ENCODE measurements at regions not wholly inside any gene's neighbourhood (a gene's known extent, or its start where the extent isn't known, plus 50 kb on each side); places are given as distances from the start of the nearest gene placed in this dataset.
"Not testable (repeated sequence)": the region's sequence is repeated elsewhere in the genome, so short reads cannot be mapped to it uniquely, and the experiment has no call there.

DNA sequence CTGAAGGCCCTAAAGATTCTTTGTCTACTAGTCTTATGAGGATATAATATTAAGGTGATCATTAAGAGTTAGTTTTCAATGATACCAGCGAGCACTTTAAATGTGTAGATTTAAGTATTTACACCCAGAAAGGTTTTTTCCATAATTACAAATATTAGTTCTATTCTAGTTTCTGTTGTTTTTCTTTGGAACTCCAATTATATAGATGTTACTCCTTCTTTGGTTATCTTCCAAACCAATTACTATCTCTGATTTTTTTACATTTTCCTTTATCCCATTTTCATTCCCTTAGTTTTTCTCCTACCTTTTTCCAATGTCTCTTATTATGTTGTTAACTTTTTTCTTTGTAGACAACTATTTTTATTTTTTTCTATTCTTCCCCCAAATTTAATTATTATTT lies 355.1 kb downstream of the KCNN2 start:
- Mint-ChIP-seq H3K27ac (no peak overlapping the region), H3K27me3 (peaks cover 3% of the 10 kb centered on the region), H3K4me1 (ENCODE audit: unreplicated experiment) (no peaks in the 10 kb centered on the region), H3K4me3 (no peak overlapping the region), H3K9me3 (no peaks in the 10 kb centered on the region), H3K36me3 (no peaks in the 10 kb centered on the region)
- TF ChIP-seq, protein P1, sequence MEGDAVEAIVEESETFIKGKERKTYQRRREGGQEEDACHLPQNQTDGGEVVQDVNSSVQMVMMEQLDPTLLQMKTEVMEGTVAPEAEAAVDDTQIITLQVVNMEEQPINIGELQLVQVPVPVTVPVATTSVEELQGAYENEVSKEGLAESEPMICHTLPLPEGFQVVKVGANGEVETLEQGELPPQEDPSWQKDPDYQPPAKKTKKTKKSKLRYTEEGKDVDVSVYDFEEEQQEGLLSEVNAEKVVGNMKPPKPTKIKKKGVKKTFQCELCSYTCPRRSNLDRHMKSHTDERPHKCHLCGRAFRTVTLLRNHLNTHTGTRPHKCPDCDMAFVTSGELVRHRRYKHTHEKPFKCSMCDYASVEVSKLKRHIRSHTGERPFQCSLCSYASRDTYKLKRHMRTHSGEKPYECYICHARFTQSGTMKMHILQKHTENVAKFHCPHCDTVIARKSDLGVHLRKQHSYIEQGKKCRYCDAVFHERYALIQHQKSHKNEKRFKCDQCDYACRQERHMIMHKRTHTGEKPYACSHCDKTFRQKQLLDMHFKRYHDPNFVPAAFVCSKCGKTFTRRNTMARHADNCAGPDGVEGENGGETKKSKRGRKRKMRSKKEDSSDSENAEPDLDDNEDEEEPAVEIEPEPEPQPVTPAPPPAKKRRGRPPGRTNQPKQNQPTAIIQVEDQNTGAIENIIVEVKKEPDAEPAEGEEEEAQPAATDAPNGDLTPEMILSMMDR (conservative IDR thresholded peaks at IDR 0.05) = no peak
- DNase-seq (ENCODE audit: extremely low spot score, unreplicated experiment) = no peak

DNA sequence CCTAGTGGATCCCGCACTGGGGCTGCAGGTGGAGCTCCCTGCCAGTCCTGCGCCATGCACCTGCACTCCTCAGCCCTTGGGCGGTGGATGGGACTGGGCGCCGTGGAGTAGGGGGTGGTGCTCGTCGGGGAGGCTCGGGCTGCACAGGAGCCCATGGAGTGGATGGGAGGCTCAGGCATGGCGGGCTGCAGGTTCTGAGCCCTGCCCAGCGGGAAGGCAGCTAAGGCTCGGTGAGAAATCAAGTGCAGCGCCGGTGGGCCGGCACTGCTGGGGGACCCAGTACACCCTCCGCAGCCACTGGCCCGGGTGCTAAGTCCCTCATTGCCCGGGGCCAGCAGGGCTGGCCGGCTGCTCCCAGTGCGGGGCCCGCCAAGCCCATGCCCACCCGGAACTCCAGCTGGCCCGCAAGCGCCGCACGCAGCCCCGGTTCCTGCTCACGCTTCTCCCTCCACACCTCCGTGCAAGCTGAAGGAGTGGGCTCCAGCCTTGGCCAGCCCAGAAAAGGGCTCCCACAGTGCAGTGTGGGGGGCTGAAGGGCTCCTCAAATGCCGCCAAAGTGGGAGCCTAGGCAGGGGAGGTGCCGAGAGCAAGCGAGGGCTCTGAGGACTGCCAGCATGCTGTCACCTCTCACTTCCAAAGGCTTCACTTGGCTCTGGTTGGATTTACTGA lies 342.5 kb downstream of the KCNN2 start:
- H3K4me1 Mint-ChIP-seq (ENCODE audit: unreplicated experiment); H3K4me3 Mint-ChIP-seq; H3K27ac Mint-ChIP-seq; H3K27me3 Mint-ChIP-seq; H3K36me3 Mint-ChIP-seq; DNase-seq (ENCODE audit: extremely low spot score, unreplicated experiment); H3K9me3 Mint-ChIP-seq: not testable (repeated sequence)

DNA sequence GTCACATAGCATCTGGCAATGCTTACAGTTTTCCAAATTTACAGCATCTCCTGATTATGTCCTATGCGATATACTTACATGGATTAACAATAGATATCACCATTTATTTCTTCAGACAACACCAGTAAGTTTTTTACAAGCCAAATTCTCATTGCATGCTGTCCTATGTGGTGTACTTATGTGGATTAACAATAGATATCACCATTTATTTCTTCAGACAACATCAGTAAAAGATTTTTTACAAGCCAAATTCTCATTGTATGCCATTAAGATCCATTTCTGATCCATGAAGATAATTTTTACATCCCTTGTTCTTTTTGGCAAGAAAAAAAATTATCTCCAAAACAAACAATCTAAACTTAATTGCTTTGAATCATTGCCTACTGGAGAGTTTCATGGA lies 340.9 kb downstream of the KCNN2 start:
- H3K4me1 Mint-ChIP-seq (ENCODE audit: unreplicated experiment) = no peaks in the 10 kb centered on the region
- H3K36me3 Mint-ChIP-seq = no peaks in the 10 kb centered on the region
- no peaks in the 10 kb centered on the region for H3K27me3 Mint-ChIP-seq
- H3K4me3 Mint-ChIP-seq = no peak overlapping the region
- H3K27ac Mint-ChIP-seq = no peak overlapping the region
- no peak for DNase-seq (ENCODE audit: extremely low spot score, unreplicated experiment)
- H3K9me3 Mint-ChIP-seq = no peaks in the 10 kb centered on the region
- TF ChIP-seq, protein P1 (conservative IDR thresholded peaks at IDR 0.05) = no peak

DNA sequence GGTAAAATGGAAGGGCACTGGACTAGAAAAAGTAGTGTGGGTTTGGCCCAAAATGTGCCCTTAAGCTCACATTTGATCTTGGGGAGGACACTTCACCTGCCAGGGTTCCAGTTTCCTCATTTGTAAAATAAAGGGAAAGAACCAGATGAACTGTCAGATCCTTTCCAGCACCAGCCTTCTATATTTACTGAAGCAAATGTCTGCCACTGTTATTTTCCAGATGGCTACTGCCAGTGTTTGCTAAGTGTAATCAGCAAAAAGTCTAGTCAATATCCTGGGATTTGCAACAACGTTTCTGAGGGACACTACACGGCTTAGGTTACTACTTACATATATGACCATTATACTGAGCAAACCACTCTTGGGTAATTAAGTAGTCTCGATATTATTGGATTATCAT lies 340.3 kb downstream of the KCNN2 start:
- no peak overlapping the region for H3K27ac Mint-ChIP-seq
- no peaks in the 10 kb centered on the region for H3K36me3 Mint-ChIP-seq
- no peak overlapping the region for H3K4me3 Mint-ChIP-seq
- H3K4me1 Mint-ChIP-seq (ENCODE audit: unreplicated experiment) = no peaks in the 10 kb centered on the region
- no peak for DNase-seq (ENCODE audit: extremely low spot score, unreplicated experiment)
- H3K27me3 Mint-ChIP-seq = no peaks in the 10 kb centered on the region
- TF ChIP-seq, protein P1 (conservative IDR thresholded peaks at IDR 0.05) = no peak
- H3K9me3 Mint-ChIP-seq = no peaks in the 10 kb centered on the region

DNA sequence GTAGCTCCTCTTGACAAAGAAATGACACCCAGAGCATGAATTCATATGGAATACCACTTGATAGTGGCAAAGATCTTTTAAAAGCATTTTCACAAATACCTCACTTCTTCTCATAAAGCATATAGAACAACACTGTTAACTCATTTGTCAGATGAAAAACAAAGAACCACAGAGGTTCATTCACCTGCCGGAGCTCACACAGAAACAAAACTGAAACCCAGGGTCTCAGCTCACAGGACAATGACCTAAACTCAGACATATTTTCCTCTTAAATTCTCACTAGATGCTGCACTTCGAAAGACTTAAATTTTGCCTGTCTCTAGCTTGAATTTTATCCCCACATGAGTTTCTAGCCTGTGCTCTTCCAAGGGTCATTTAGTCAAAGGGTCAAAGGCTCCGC lies 339.0 kb downstream of the KCNN2 start:
- Mint-ChIP-seq H3K27me3 (no peaks in the 10 kb centered on the region), H3K4me3 (no peak overlapping the region), H3K4me1 (ENCODE audit: unreplicated experiment) (no peaks in the 10 kb centered on the region), H3K36me3 (no peaks in the 10 kb centered on the region), H3K9me3 (no peaks in the 10 kb centered on the region), H3K27ac (no peak overlapping the region)
- TF ChIP-seq, protein P1 (conservative IDR thresholded peaks at IDR 0.05) = no peak
- no peak for DNase-seq (ENCODE audit: extremely low spot score, unreplicated experiment)

DNA sequence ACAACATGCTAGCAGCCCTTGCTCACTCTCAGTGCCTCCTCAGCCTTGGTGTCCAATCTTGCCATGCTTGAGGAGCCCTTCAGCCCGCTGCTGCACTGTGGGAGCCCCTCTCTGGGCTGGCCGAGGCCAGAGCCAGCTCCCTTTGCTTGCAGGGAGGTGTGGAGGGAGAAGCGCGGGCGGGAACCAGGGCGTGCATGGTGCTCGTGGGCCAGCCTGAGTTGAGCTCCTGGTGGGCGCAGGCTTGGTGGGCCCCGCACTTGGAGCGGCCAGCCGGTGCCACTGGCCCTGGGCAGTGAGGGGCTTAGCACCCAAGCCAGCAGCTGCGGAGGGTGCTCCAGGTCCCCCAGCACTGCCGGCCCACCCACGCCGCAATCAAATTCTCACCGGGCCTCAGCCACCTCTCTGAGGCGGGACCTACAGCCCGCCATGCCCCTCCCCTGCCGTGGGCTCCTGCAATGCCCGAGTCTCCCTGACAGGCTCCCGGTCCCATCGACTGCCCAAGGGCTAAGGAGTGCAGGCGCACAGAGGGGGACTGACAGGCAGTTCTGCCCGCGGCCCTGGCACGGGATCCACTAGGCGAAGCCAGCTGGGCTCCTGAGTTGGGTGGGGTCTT lies 333.5 kb downstream of the KCNN2 start:
- no peaks in the 10 kb centered on the region for H3K36me3 Mint-ChIP-seq
- TF ChIP-seq, protein P1 (conservative IDR thresholded peaks at IDR 0.05) = no peak
- H3K27ac Mint-ChIP-seq = no peak overlapping the region
- no peaks in the 10 kb centered on the region for H3K4me1 Mint-ChIP-seq (ENCODE audit: unreplicated experiment)
- no peak overlapping the region for H3K4me3 Mint-ChIP-seq
- H3K27me3 Mint-ChIP-seq = no peaks in the 10 kb centered on the region
- DNase-seq (ENCODE audit: extremely low spot score, unreplicated experiment) = no peak
- H3K9me3 Mint-ChIP-seq = no peaks in the 10 kb centered on the region
